ENCODE measurements at regions not wholly inside any gene's neighbourhood (a gene's known extent, or its start where the extent isn't known, plus 50 kb on each side); places are given as distances from the start of the nearest gene placed in this dataset.

- TF ChIP-seq CTCF (conservative IDR thresholded peaks at IDR 0.05; ENCODE audit: low read depth, low read length) (no peak), EZH2 (IDR thresholded peaks at IDR 0.05; ENCODE audit: borderline replicate concordance, low read depth, low read length, poor library complexity, severe bottlenecking) (no peak)
These were observed 1169.2 kb downstream of the OTOL1 start for GRCh38 chr3:162665684-162666391.

Measured in A673 (cell line).